Fibroblast of gingiva (primary cell): ENCODE measurements at regions not wholly inside any gene's neighbourhood (a gene's known extent, or its start where the extent isn't known, plus 50 kb on each side); places are given as distances from the start of the nearest gene placed in this dataset.

ENCODE experiments used
- DNase-seq: peaks from one replicate; pipeline ENCODE4 v3.0.0-alpha.2; 2011; ENCODE audit warnings: low read depth

DNA sequence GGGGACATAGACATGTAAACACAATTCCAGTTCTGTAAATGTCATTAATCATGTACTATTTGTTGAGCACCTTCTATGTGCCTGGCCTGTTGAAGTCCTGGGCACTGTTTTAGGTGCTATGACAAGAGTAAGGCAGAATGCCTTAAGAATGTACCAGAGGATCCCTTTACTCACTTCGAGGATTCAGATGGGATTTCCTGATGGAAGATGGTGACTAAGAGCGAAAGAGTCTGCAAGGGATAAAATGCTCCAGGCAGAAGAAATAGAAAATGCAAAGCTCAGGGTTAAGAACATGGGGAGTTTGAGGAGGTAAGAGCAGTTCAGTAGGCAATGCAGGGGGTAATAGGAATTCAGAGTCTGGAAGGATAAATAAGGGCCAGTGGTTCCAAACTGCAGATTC is 671.3 kb upstream of the TBX3 start:
- DNase-seq = no peak

DNA sequence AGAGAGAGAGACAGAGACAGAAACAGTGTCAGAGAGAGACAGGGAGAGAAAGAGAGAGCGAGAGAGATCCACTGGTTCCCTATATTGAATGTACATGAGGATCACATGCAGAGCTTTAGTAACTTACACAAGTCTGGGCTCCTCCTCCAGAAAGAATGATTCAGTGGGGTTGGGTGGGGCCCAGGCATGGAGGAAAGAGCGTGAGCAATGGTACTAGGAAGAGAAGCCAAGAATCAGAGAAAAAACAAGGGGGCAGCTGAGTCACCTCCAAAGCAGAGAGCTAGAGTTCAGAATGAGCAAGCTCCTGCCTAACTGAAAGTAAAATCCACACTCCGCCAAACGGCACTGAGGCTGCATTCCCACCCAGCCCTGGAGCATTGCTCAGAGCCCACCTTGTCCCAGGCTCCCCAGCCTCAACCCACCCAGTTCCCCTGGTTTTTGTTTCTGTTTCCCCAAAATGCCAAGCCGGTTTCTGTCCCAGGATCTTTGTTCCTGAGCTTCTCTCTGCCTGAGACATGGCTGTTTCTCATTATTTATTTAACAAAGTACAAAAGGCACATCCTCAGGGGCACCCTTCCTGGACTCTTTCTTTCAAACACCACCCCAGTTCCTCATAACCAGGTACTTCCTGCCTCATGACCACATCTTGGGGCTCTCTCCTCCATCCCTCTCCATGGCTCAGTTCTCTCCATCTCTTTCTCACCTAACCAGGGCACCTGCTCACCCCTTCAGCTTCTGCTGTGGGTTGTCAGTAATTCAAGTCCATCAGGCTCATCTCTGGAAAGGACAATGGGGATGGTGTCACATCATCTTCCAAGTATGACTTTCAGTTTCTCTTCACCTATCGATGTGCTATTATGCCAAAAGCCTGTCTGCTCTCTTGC is 670.3 kb upstream of the TBX3 start:
- peak; percentile 95 for DNase-seq

DNA sequence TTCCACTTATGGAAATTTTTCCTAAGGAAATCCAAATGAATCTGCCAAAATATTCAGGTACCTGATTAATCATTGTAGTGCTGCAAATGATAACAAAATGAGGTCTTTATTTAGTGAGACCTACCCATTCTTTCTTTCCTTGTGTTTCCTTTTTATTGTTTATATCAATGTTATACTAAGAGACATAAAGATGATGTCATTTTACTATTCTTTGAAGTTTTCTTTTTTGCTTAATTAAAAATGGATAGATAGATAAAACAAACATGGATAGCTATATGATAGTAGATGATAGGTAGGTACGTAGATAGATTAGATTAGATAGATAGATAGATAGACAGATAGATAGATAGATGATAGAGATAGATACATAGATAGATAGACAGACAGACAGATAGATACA is 669.5 kb upstream of the TBX3 start:
- no peak for DNase-seq

DNA sequence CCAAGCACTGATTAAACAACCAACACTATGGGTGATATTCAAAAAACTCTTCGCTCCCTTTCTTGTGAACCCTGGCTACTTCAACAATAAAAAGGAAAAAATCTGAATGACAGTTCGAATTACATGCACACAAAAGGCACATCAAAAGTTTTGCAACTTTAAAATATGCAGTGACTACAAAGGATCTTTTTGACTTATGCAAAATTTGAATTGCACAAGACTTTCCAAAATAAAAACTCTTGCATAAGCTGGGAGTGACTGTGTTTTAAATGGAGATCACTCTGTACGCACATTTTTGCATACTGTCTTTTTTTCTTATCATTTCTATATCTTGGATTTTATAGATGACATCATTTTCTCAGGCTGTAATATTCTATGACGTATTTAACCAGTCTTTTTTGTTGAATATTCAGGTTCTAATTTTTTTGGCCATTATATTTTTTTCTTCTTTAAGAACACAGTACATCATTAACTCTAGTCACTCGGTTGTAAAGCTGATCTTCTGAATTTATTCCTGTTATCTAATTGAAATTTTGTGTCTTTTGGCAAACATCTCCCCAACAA is 667.6 kb upstream of the TBX3 start:
- DNase-seq = peak; percentile 81

DNA sequence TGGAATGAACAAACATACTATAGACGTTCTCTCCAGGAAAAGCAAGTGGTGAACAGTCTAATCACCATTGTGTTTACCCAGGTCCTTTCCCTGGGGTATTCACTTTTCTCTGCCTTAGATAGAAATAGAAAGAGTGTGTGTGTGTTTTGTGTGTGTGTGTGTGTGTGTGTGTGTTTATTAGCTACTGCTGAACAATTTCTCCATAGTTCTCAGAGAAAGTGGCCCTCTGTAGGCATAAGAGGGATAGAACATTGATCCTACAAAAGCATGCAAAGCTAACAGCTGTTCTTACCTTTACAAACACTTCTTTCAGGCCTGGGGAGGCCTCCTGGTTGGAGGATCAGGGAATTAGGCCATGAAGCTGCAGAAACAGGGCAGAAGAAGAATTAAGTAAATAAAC is 665.7 kb upstream of the TBX3 start:
- peak; percentile 29 for DNase-seq

DNA sequence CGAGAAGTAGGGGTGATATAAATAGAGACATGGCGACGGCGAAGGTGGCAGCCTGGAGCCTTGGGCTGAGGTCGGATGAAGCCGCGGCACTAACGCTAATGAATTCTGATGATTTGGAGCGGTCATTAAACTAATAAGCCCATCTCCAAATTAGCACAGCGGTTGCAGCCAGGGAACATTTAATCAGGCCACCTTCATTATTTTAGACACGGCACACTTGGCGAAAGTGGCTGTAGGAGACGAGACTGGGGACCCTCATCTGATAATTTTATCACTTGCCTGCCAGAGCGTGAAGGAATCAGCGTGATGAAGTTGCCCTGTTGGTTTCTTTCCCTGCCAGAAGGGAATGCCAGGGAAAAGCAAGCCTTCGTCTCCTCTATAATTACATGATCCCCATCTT is 664.3 kb upstream of the TBX3 start:
- no peak for DNase-seq

DNA sequence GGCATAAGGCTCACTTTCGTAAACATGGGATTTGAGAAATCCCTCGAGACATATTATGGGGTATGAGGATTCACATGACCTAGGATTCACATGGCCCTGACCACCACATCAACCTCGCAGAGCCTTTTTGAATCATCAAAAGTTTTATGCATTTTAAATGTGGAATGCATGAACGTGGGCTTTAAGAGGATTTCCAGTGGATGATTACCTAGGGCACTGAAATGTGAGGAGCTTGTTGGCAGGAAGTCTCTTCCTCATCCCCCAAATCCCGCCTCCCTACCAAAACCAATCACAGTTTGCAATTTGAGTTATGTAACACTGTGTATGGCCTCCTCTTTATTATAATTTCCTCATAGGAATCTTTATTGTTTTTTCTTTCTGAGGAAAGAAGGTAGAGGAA is 659.6 kb upstream of the TBX3 start:
- DNase-seq = no peak

DNA sequence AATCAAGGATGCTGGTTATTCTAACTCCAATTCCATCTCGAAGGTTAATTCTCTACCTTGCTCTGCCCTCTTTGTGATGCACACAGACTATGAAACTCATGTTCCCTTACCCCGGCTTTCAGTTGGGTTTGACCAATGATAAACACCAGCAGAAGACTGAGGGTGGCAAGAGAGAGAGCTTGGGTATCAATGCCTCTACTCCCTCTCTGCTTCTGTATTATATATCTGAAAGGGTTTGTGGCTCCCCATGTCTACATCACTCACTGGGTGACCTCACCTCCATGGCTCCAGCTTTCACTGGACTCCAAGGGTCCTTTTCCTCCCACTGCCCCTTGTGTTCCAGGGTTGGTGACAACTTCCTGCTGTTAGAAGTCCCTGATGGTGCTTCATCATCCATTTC is 659.0 kb upstream of the TBX3 start:
- no peak for DNase-seq

DNA sequence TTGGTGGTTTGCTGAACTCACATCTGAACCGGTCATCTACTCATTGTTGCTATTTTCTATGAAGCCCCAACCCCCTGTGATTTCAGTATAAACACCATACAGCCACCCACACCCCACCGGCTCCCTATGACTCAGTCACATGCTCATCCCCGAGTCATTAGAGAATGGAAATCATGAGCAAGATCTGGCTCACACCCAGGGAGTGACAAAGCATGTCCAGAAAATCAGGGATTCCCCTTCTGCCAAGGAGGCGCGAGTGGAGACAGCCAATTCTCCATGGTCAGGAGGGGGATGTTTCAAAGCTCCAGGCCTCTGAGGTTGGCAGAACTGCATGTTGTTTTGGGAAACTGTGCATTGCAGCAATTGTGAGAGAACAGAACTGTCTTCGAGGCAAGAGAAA is 657.5 kb upstream of the TBX3 start:
- DNase-seq = peak; percentile 100

DNA sequence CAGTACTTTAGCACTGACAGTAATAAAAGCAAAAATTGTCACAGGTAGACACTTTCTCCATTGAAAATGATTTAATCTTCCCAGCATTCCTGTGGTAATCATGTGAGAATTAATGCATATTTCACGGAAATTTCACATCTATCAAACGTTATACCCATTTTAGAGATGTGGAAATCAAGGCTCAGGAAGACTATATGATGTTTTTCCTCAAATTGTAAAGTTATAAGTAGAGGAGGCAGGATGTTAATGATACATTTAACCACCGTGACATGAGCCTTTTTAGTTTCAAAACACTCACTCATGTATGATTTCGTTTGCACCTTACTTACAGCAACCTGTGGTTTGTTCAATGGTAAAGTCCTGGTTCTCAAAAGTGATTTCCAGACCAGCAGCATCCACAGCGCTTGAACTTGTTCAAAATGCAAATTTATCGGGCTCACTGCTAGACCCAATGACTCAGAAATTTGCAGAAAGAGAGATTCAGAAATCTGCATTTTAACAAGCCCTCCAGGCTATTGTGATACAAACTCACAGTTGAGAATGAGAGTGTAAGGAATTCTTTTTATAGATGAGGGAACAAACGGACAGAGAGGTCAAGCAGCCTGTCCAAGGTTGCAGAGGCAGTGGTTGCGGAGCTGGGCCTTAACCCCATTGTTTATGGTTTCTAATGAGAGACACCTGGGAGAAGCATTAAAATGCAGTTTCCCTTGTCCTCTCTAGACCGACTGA is 654.8 kb upstream of the TBX3 start:
- peak; percentile 68 for DNase-seq

DNA sequence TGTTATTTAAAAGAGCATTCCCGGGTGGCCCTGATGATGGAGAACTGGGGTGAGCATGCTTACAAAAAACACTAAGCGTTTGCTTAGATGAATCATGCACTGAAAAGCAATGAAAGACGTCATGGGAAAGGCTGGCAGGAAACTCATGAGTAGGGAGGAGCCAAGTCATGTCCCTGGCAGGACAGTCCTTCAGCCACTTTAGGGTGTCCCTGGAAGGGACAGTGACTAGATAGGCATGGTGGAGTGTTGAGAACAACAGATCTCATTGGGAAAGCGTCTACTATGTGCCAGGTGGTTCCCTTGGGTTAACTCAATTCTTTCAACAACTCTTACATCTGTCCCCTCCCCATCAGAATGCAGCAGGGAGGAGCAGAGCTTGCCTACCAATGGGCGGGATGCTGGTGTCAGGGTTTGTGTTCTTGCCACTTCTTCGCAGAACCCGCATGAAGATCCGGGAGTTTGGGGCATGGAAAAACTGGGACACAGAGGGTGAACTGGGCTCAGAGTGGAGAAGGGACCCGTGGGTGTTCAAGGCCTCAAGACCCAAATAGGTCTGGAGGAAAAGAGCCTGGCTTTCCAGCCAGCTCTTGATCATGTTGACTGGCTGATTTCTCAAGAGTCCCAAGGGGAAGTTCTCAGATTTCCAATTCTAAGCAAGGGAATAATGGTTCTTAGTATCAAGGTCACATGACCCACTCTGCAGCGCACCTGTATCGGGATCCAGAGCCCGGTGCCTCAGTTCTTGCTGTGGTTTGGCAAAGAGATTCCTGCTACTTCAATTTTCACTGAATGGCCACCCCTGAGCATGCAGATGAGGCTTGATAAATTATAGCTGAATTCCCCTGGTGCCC is 653.9 kb upstream of the TBX3 start:
- peak; percentile 88 for DNase-seq

DNA sequence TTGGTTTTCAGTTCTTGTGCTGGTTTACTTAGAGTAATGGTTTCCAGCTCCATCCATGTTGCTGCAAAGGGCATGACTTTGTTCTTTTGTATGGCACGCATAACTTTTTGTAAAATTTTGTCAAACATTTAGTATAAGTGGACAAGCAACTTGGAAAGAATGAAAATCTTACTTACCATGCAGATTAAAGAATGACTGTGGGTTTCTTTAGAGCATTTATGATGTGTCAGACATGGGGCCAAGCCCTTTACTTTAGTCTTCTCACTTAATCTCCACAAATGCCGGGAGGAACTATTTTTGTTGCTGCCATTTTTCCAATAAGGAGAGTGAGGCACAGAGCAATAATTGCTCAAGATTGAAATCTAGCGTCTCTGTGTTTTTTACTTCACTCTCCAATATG is 652.5 kb upstream of the TBX3 start:
- DNase-seq = no peak

DNA sequence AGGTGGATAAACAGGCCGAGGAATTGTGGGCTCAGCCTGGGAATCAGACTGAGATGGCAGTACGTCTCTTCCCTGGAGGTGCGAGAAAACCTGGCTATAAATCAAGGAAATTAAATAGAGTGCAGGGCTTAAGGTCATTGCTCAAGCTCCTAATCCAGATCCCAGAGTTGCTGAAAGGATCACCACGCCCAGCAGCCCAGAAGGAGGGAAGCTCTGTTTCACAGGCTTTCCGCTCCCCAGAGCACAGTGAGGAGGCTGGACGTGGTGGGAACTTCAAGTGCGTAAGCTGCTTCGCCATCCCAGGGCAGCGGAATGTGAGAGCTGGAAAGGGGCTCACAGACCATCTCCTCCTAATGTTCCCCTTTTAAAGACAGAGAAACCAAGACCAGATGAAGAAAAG is 651.6 kb upstream of the TBX3 start:
- no peak for DNase-seq

DNA sequence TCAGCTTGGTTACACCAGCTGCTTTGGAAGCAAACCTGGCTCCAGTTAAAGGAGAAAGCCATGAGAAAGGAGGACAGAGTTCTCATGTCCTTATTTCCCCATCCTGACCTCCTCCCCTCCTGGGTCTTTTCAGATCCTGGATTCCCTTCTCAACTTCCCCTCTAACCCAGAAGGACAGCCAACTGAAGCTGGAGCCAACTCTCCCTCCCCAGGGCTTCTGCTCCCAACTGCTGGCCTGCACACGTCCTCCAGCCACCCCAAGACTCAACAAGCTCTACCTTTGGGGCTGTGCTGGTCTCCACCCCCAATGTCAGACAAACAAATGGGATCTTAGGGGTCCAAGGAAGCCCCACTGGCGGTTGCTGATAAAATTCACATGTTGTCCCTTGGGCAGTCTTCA is 651.1 kb upstream of the TBX3 start:
- peak; percentile 15 for DNase-seq

DNA sequence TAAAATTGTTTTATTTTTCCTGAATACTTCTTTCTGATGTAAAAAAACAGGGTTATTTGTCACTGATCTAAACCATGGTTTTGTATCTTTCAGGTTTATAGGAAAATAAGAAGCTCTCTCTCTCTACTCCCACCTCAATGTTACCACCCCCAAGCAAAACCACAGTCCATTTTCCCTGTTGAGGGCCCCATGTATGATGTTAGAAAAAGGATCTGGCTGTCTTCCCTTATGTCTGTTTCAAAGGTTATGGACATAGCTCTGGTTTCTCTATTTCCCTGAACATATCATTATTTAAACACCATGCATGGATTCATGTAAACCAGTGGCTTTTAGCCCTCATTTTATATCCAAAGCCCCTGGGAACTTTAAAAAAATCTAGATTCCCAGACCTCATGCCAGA is 649.0 kb upstream of the TBX3 start:
- no peak for DNase-seq

DNA sequence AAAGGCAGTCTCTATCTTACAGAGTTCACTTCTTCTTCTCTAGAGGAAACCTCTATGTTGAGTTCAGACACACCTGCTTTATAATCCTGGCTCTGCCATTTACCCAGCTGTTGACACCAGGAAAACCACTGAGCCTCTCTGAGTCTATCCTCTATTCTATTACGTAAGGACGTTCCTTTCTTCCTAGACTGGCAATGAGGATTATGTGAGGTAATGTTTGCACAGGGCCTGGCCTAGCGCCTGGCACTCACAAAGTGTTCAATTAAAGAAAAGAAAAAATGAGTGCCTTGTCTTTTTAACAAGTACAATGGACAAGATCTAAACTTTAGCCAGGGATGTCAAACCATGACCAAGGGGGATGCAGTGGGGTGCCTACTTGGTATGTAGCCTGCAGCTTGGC is 641.9 kb upstream of the TBX3 start:
- peak; percentile 11 for DNase-seq

DNA sequence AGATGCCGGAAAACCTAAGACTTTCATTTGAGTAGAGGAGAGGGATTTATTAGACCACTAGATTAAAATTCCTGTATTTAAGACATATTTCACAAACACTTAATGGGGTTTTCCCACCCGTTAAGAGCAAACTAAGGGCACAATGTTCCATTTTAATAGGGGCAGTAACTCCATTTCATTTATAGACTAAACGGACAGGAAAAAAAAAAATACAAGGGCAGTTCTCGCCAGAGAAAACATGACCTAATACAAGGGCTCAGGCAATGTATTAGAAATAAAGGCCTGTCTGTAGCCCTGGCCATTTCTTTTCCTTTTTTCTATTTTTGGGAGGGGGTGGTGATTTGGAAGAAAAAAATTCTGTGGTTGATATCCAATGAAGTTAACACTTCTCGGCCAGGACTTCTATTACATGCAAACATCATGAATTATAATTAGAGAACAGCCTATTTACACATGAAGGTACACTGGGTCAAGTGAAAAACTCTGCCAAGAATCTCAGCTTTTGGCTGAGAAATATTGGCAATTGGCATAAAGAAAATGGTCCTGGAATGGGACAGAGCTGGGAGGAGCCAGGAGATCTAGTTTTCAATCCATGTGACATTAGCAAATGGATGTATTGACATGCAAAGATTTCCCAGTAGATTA is 641.1 kb upstream of the TBX3 start:
- DNase-seq = no peak

DNA sequence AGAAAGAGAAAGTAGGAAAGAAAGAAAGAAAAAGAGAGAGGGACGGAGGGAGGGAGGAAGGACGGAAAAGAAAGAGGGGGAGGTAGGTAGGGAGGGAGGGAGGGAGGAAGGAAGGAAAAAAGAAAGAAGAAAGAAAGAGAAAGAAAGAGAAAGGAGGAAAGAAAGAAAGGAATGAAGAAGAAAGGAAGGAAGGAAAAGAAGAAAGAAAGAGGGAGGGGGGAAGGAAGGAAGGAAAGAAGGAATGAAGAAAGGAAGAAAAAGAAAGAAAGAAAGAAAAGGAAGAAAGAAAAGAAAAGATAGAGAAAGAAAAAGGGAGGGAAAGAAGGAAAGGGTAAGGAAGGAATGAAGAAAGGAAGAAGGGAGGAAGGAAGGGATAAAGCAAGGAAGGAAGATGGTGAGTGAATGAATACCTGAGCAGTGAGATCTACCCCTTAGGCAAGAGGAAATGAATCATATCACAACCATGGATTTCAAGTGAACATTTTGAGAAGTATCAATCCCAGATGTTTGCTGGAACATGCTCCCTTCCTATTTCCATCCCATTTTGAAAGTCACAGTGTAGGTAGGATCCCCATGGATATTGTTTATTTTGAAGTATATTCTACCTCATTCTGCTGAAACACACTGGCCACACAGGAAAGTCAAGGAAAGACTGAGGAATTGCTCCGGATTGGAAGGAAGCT is 639.4 kb upstream of the TBX3 start:
- peak; percentile 77 for DNase-seq

DNA sequence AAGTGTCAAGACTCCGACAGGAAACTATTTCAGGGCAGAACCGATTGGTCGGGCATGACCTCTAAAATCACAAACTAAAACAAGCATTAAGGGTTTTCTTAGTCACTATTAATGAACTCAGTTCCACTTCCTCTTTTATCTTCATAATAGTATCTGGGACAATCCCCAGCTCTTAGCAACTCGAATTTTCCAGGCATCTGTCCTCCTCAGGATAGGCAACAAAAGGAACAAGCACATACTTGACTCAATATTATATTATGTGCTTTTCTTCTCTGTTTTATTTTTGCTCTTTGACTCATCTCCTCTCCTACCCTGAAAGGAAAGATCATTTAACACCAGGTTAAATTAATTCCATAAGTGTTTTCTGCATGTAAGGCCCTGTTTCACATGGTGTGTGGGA is 638.3 kb upstream of the TBX3 start:
- DNase-seq = peak; percentile 60

DNA sequence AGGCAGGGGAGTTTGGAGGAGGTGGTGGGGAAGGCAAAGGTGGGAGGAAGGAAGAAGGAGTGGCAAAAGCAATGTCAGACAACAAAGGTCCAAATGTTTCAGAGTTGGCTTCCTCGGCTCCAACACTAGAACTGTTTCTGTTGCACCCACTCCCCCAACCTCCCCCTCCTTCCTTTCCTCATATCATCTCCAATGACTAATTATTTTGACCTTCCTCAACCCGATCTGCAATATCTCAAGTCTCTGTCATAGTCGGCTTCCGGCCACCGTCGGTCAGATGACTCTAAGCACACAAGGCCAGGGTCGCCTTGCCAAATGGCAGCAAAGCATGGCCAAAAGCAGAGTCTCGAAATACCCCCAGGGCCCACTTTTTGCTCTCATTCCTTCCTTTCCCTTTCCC is 637.0 kb upstream of the TBX3 start:
- no peak for DNase-seq

DNA sequence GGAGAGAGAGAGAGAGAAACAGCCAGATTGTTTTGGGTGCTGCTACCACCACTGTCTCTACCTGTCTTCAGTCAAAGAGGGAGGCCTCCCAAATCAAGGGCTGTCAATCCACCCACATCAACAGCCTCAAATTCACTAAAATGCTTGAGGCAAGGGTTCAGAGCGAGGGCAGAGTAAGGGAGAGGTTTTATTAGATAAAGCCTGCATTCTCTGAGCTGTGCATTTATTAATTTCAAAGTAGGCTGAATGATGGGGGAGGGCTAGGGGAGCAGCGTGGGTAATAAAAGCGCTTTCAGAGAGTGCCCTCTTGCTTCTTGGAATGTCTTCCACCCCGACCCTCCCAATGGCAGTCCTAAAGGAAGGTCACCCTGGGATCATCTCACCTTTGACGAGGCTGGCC is 636.5 kb upstream of the TBX3 start:
- DNase-seq = no peak
